NT2/D1 (cell line): ENCODE measurements at regions not wholly inside any gene's neighbourhood (a gene's known extent, or its start where the extent isn't known, plus 50 kb on each side); places are given as distances from the start of the nearest gene placed in this dataset.

ENCODE experiments used
- SUZ12 ChIP-seq: IDR thresholded peaks from 2 replicates; pipeline ENCODE4 v1.6.1; 2011; ENCODE audit not compliant: insufficient read length, insufficient read depth; ENCODE audit errors: extremely low read depth
- YY1 ChIP-seq: IDR thresholded peaks from 2 replicates; pipeline ENCODE4 v1.6.1; 2011; ENCODE audit not compliant: insufficient read length, insufficient read depth
- ZNF274 ChIP-seq: IDR thresholded peaks from 2 replicates; pipeline ENCODE4 v1.6.1; 2011; ENCODE audit warnings: mild to moderate bottlenecking, low read depth, low read length

- no peak for TF ChIP-seq ZNF274
- TF ChIP-seq YY1: no peak
- no peak for TF ChIP-seq SUZ12
Measured at GRCh38 chrX:129323115-129323514, 200.2 kb downstream of the SMARCA1 start.
